ELR (cell line): ENCODE measurements at regions not wholly inside any gene's neighbourhood (a gene's known extent, or its start where the extent isn't known, plus 50 kb on each side); places are given as distances from the start of the nearest gene placed in this dataset.

Source experiments
- DNase-seq: peaks from one replicate; pipeline ENCODE4 v3.0.0-alpha.2; 2015; ENCODE audit warnings: low read depth

GRCh38 chr12:98352218-98352811 is 163.1 kb upstream of the TMPO start:
- DNase-seq: peak; percentile 92

GRCh38 chr12:98352835-98353234 is 162.6 kb upstream of the TMPO start:
- no peak for DNase-seq

DNA sequence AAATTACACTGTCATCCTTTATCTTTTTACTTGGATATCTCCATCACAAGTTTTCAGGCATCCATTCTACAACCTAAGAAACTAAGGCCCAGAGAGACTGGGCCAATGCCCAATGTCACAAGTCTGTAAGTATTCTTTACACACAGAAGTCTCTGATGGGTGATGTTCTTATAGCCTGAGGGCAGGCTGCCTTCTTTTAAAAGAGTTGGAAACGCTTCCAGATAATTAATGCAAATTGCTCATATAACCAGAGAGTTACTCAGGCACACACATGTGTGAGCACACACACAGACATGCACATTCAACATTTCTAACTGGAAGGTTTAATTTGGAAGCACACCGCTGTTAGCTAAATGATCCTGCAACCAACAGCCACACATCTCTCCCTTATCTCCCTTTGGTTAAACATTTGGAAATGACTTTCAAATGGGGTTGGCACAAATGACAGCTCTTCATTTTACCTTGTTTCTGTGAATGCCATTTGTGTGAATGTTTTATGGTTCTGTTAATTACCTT is 160.8 kb upstream of the TMPO start:
- DNase-seq: no peak

GRCh38 chr12:98355322-98355721 is 160.1 kb upstream of the TMPO start:
- DNase-seq: peak; percentile 74

- DNase-seq: no peak
Observed at GRCh38 chr12:98355933-98356332, 159.5 kb upstream of the TMPO start.

GRCh38 chr12:98358144-98358543 is 157.2 kb upstream of the TMPO start:
- no peak for DNase-seq

- DNase-seq: no peak
Observed at GRCh38 chr12:98359856-98360255, 155.5 kb upstream of the TMPO start.

DNA sequence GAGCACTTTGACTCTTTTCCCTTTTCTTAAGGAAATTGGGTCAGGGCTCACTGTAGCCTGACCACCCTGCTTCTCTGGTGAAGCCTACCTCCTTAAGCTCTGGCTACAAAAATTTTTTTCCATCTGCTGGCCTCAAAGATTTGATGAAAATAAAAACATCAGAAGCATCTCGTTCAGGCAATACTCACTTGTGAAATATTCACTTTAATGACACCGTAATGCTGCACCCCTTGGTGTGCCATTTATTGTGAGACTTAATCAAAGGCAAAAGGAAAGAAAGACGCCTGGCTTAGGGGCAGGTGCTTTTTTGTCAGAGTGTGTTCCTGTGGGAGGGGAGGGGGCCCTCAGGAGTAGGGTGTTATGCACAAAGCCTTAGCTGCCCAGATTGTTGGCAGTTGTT is 155.0 kb upstream of the TMPO start:
- DNase-seq: no peak

- DNase-seq: no peak
Observed at GRCh38 chr12:98369581-98369980, 145.8 kb upstream of the TMPO start.

GRCh38 chr12:98370976-98371375 is 144.4 kb upstream of the TMPO start:
- no peak for DNase-seq

DNA sequence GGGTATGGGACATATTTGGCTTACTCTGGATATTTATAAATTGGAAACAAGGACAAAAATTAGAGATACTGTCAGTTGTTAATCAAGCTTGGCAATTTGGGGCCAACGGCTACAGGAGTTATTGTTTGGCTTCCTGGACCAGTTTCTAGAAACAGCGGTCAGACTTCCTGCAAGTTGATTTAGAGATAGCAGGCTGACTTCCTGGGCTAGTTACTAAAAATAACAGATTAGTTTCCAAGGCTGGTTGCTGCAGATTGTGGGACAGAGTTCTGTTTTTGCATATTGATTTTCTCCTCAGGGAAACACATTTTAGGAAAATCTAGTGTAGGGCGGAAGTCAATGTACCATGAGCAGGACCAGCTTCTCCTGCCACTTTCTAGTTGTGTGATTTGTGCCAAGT is 144.0 kb upstream of the TMPO start:
- no peak for DNase-seq

DNA sequence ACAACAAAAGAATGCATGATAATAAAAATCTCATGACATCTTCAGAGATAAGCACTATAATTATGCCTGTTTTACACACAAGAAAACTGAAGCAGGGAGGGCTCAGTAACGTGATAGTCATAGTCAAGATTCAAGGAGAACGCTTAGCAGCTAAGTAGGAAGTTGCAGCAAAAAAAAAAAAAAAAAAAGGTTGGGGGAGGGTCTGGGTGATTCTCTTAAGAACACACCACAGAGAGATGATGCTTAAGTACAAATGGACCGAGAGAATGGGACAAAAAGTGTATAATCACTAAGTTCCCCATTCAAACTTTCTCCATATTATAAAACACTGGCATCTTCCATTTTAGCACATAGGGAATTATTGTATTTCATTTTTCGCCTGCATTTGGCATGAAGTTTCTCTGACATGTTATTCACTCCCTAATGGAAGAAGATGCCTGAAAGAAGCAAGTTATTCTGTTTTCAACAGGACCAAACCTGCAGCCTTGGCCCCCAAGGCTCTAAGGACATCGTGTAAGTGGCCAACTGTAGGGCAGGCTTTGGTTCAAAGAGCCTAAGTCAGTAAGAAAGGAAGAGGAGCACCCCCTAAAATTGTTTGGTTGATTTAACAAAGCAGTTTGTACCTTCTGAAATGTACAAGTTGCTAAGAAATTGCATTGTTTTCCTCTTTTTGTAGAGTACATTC is 142.9 kb upstream of the TMPO start:
- DNase-seq: no peak

DNA sequence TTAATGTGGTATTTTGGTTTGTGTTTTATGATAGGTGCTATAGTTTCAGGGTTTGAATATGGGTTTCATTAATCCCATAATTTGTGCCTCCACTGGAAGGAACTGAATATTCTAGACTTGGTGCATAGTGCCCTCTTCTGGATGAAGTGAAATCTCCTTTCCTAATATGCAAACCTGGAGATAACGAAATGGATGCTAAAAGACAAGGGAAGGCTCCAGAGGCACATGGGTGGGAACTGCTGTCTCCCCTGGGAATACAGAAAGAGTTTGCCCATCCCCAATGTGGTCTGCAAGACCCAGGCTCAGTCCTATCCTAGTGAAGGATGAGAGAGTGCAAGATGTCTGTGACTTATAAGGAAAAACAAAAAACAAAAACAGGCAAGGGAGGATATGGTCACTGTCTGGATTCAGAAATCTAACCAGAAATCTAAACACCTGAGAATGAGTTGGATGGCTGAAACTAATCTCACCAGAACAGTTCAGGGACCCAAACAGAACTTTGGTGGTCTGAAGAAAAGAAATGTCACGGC is 142.3 kb upstream of the TMPO start:
- DNase-seq: peak; percentile 53

DNA sequence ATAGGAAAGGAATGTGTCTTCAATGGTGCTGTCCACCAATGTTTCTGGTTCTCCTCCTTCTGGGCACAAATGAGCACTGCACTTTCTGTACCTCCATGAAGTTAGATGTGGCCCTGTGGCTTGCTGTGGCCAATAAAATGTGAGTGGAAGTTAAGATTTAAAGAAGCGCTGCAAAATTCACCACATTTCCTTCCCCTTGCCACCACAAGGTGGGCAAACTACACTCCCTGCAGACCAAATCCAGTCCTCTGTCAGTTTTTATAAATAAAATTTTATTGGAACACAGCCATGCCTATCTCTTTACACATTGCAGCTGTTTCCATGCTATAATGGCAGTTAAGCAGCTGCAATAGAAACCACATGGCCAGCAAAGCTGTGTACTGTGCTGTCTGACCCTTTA is 141.4 kb upstream of the TMPO start:
- DNase-seq: peak; percentile 13

- peak; percentile 2 for DNase-seq
Observed at GRCh38 chr12:98379106-98379505, 136.3 kb upstream of the TMPO start.

DNA sequence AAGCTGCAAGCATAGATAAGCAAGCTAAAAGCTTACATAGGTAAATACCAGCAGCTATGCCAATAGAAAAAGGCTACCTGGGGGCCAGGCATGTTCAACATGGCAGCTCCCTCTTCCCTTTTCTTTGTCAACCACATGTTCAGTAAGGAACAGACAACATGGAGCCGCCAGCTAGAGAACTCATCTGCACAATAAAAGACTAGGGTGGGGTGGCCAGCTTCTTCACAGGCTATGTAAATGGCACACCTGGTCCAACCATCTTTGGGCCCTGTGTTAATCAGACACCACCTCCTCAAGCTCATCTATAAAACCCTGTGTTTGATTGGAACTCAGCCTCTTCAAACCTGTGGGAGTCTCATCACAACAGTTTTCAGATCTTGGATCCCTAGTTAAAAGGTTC is 129.7 kb upstream of the TMPO start:
- DNase-seq: no peak

- DNase-seq: no peak
Observed at GRCh38 chr12:98387444-98387843, 127.9 kb upstream of the TMPO start.

DNA sequence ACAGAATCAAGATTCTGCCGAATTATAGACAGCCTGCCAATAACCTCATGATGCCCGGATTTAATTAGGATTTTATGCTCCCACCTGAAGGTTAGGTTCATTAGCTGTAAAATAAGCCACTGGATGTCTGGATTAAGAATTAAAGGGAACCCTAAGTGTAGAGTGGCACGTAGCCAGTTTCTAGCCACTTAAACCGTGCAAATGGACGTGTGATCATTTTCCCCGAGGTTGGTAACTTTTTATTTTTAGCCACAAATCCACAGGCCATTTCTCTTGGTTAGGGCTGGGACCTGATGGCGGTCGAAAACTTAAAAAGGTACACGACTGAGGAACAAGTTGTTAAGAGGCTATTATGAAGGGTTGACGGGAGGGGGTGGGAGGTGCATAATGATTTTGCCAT is 127.3 kb upstream of the TMPO start:
- no peak for DNase-seq

- no peak for DNase-seq
Observed at GRCh38 chr12:98389593-98389992, 125.8 kb upstream of the TMPO start.

DNA sequence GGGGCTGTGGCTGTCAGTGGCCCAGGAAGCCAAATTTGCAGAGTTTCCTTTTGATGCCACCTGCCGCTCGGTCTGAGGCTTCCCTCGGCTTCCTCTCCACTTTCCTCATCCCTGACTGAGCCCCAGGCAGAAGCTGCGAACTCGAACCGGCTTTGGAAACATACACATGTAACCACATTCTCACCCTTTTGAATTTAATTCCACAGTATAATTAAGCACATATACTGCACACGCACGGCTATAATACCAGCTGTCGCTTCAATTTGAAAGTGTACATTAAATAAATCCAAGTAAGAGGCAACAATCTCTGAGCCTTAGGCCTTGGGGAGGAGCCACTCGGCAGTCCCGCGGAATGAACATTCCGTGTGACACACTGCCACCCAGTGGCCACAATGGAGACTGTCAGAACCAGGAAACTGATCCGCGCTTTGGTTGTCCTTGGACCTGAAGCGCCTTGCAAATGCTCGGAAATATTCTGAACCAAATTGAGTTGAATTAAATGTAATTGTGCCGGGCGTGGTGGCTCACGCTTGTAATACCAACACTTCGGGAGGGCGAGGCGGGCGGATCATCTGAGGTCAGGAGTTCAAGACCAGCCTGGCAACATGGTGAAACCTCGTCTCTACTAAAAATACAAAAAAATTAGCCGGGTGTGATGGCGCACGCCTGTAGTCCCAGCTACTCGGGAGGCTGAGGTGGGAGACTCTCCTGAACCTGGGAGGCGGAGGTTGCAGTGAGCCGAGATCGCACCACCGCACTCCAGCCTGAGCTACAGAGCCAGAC is 117.9 kb upstream of the TMPO start:
- DNase-seq: peak; percentile 76

- DNase-seq: peak; percentile 73
Observed at GRCh38 chr12:98399532-98399931, 115.9 kb upstream of the TMPO start.

GRCh38 chr12:98401427-98401826 is 114.0 kb upstream of the TMPO start:
- no peak for DNase-seq

DNA sequence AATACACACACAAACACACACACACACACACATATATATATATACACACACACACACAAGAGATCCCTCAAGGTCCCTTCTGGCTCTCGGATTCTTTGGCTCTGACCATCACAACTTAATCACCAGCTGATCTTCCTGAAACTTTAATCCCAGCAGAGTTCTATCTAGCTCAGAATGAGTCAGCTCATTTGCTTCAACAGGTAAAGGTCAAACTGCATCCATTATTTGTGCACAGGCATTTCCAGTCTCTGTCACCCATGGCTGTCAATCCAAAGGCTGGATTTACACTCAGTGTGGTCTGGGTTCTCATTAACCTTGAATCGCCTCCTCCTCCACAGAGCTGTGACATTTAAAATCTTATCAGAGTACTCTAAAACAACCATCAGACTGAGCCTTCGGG is 113.3 kb upstream of the TMPO start:
- no peak for DNase-seq
